Right lobe of liver (tissue), 6 donors: ENCODE measurements at regions not wholly inside any gene's neighbourhood (a gene's known extent, or its start where the extent isn't known, plus 50 kb on each side); places are given as distances from the start of the nearest gene placed in this dataset.
"Not testable (repeated sequence)": the region's sequence is repeated elsewhere in the genome, so short reads cannot be mapped to it uniquely, and the experiment has no call there.

ENCODE experiments used
- ATAC-seq, 4 donors: fragments of 200-7000 bp; cut with Tn5 transposase; one replicate each; pipeline ENCODE4 v1.9.1; 2020; ENCODE audit warnings: mild to moderate bottlenecking in 4 of 4, moderate library complexity in 4 of 4
- DNase-seq, 3 donors: peaks; one replicate each; pipeline ENCODE4 v3.0.0-alpha.2; 2020
- H3K27ac ChIP-seq, 3 donors: fragments of 200-600 bp; one replicate each; pipeline ENCODE4 v1.8.0; 2022
- H3K27me3 ChIP-seq, 2 donors: fragments of 200-600 bp; one replicate each; pipeline ENCODE4 v1.8.0; 2022
- H3K36me3 ChIP-seq, 4 donors: fragments of 200-600 bp; sonication (generic) in 1 of 4; one replicate each; pipeline versions ENCODE4 v1.5.1 to v1.8.0; 2017 to 2022; ENCODE audit warnings: control low read depth in 1 of 4
- H3K4me1 ChIP-seq, 4 donors: fragments of 200-600 bp; sonication (generic) in 1 of 4; one replicate each; pipeline versions ENCODE4 v1.5.1 to v1.8.0; 2017 to 2022; ENCODE audit warnings: control low read depth in 1 of 4
- H3K4me3 ChIP-seq, 3 donors: fragments of 200-600 bp; one replicate each; pipeline ENCODE4 v1.8.0; 2022
- H3K9me3 ChIP-seq, 4 donors: fragments of 200-600 bp; sonication (generic) in 1 of 4; one replicate each; pipeline versions ENCODE4 v1.5.1 to v1.8.0; 2017 to 2022; ENCODE audit warnings: control low read depth in 1 of 4
- CTCF ChIP-seq, 4 donors: fragments of 200-600 bp in 3 of 4; fragments of 450-650 bp in 1 of 4; IDR thresholded peaks; one replicate each; pipeline versions ENCODE4 v1.5.1 to v1.8.0; 2016 to 2022; ENCODE audit warnings: antibody characterized with exemption in 4 of 4, mild to moderate bottlenecking in 2 of 4
- POLR2A ChIP-seq: fragments of 450-650 bp; IDR thresholded peaks from one replicate; pipeline ENCODE4 v1.6.1; 2017; ENCODE audit warnings: antibody characterized with exemption, mild to moderate bottlenecking
- WGBS: methylation state at CpG from one replicate; pipeline ENCODE4 v1.1.6; 2018; ENCODE audit warnings: low coverage, low lambda C conversion rate; ENCODE audit not compliant: insufficient coverage; ENCODE audit errors: missing lambda C conversion rate; 5-methylcytosine and 5-hydroxymethylcytosine counted together
- intact Hi-C, 2 donors: fragments of 100-400 bp; cut with DNase I; formaldehyde crosslinking; loops; one replicate each; pipeline versions ENCODE4 v1.11.2 to v1.14.1; 2022
- donor health status: DM: no; HTN: yes; CAD: no.
- donor health status: DM: no; HTN: no; CAD: no.
- donor health status: DM: no; HTN: no; CAD: no.
- donor health status: DM: no; HTN: yes; CAD: no.
- donor health status: DM: no; HTN: yes; CAD: no.

- H3K27ac ChIP-seq, H3K36me3 ChIP-seq, H3K9me3 ChIP-seq, H3K27me3 ChIP-seq, H3K4me1 ChIP-seq, ATAC-seq, intact Hi-C loops, DNase-seq, H3K4me3 ChIP-seq: not testable (repeated sequence)
- WGBS, result 63% methylated on average over 2 of the region's 2 CpGs
Measured at GRCh38 chr10:46154683-46155082, 108.6 kb upstream of the MSMB start.

DNA sequence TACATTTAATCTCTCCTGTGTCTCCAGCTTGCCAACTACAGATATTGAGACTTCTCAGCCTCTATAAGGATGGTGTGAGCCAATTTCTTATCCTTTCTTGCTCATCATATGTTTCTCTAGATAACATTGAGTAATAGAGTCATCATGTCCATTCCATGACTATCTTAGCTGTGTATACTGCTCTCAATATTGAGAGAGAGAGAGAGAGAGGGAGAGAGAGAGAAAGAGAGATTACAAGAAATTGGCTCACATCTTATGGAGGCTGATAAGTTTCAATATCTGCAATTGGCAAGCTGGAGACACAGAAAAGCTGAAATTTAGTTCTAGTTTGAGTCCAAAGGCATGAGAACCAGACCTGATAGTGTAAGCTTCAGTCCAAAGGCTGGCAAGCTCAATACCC is 110.8 kb upstream of the MSMB start:
- H3K27ac ChIP-seq, DNase-seq, H3K9me3 ChIP-seq, ATAC-seq, intact Hi-C loops, H3K36me3 ChIP-seq, H3K27me3 ChIP-seq, H3K4me1 ChIP-seq, H3K4me3 ChIP-seq: not testable (repeated sequence)

DNA sequence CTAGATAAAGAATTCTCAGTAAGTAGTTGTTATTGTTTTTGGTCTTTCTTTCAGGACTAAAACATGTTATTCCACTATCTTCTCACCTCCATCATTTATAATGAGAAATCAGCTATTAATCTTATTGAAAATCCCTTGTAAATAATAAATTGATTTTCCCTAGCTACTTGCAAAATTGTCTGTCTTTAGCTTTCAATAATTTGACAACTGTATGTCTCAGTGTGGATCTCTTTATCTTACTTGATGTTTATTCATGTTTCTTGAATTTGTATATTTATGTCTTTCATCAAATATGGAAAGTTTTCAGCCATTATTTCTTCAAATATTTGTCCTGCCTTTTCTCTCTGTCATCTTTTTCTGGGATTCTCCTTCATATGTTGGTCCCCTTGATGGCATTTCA is 117.1 kb upstream of the ANTXRL start:
- TF ChIP-seq CTCF (IDR thresholded peaks at IDR 0.05), result no peak
- TF ChIP-seq POLR2A, result no peak
- DNase-seq, result no peak
- intact Hi-C loops, result no loop called here
- Histone ChIP-seq H3K27ac (no peak overlapping the region), H3K4me3 (no peak overlapping the region), H3K9me3 (no peaks in the 10 kb centered on the region), H3K36me3 (no peaks in the 10 kb centered on the region), H3K27me3 (no peaks in the 10 kb centered on the region), H3K4me1 (no peaks in the 10 kb centered on the region)
- ATAC-seq, result no peak

GRCh38 chr10:46170789-46171188 is 116.0 kb upstream of the ANTXRL start:
- no peaks in the 10 kb centered on the region for H3K36me3 ChIP-seq
- no peaks in the 10 kb centered on the region for H3K4me1 ChIP-seq
- DNase-seq (no peak), ATAC-seq (no peak)
- intact Hi-C loops, result no loop called here
- no peak overlapping the region for H3K27ac ChIP-seq
- H3K9me3 ChIP-seq, result no peaks in the 10 kb centered on the region
- TF ChIP-seq POLR2A (no peak), CTCF (IDR thresholded peaks at IDR 0.05) (no peak)
- H3K27me3 ChIP-seq, result no peaks in the 10 kb centered on the region
- no peak overlapping the region for H3K4me3 ChIP-seq
- 89% methylated on average over 1 of the region's 1 CpG for WGBS

GRCh38 chr10:46171661-46172060 is 115.1 kb upstream of the ANTXRL start:
- Histone ChIP-seq H3K27ac (no peak overlapping the region), H3K36me3 (no peaks in the 10 kb centered on the region), H3K4me3 (no peak overlapping the region), H3K9me3 (no peaks in the 10 kb centered on the region), H3K27me3 (no peaks in the 10 kb centered on the region), H3K4me1 (no peaks in the 10 kb centered on the region)
- intact Hi-C loops, result no loop called here
- DNase-seq, result no peak
- peak in 1 of 4 donors; percentile 43 for ATAC-seq
- TF ChIP-seq POLR2A (no peak), CTCF (IDR thresholded peaks at IDR 0.05) (no peak)
- 56% methylated on average over 3 of the region's 3 CpGs for WGBS

- Histone ChIP-seq H3K36me3 (no peaks in the 10 kb centered on the region), H3K4me3 (no peak overlapping the region), H3K9me3 (no peaks in the 10 kb centered on the region), H3K4me1 (no peaks in the 10 kb centered on the region), H3K27ac (no peak overlapping the region), H3K27me3 (no peaks in the 10 kb centered on the region)
- no peak for TF ChIP-seq CTCF (IDR thresholded peaks at IDR 0.05)
- no peak for TF ChIP-seq POLR2A
- intact Hi-C loops, result no loop called here
- WGBS, result 40% methylated on average over 1 of the region's 1 CpG
- DNase-seq, result peak in 1 of 3 donors; percentile 16
- peak in 3 of 4 donors; percentile 36 to 86 (median 40) for ATAC-seq
Measured at GRCh38 chr10:46175296-46175695, 111.5 kb upstream of the ANTXRL start.
